ENCODE measurements at regions not wholly inside any gene's neighbourhood (a gene's known extent, or its start where the extent isn't known, plus 50 kb on each side); places are given as distances from the start of the nearest gene placed in this dataset.

GRCh38 chr6:105907301-105907700, 178.8 kb upstream of the PRDM1 start:
- TF ChIP-seq EZH2phosphoT487 (IDR thresholded peaks at IDR 0.05) (no peak), CTCF (IDR thresholded peaks at IDR 0.05) (no peak)

Data from neural progenitor cell (in vitro differentiated cells).